MM.1S (cell line): ENCODE measurements at regions not wholly inside any gene's neighbourhood (a gene's known extent, or its start where the extent isn't known, plus 50 kb on each side); places are given as distances from the start of the nearest gene placed in this dataset.
"Not testable (repeated sequence)": the region's sequence is repeated elsewhere in the genome, so short reads cannot be mapped to it uniquely, and the experiment has no call there.

ENCODE experiments used
- EZH2 ChIP-seq: fragments of 300-600 bp; sonication (generic); optimal IDR thresholded peaks from 2 replicates; pipeline ENCODE3; 2017; ENCODE audit warnings: low read depth, mild to moderate bottlenecking, antibody characterized with exemption, low read length, mixed read lengths
- TF ChIP-seq, protein P1 (sequence below): fragments of 300-600 bp; sonication (generic); IDR thresholded peaks from 2 replicates; pipeline ENCODE4 v1.5.1; 2016; ENCODE audit warnings: antibody characterized with exemption, low read length, mixed read lengths

DNA sequence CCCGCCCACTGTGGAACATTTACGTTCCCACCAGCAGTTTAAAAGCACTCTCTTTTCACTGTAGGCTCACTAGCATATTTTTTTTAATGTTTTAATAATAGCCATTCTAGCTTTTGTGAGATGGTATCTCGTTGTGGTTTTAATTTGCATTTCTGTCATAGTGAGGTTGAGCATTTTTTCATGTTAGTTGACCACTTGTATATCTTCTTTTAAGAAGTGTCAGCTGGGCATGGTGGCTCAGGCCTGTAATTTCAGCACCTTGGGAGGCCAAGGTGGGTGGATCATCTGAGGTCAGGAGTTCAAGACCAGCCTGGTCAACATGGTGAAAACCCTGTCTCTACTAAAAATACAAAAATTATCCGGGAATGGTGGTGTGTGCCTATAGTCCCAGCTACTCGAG is 781.7 kb upstream of the SLIT2 start:
- TF ChIP-seq, protein P1, sequence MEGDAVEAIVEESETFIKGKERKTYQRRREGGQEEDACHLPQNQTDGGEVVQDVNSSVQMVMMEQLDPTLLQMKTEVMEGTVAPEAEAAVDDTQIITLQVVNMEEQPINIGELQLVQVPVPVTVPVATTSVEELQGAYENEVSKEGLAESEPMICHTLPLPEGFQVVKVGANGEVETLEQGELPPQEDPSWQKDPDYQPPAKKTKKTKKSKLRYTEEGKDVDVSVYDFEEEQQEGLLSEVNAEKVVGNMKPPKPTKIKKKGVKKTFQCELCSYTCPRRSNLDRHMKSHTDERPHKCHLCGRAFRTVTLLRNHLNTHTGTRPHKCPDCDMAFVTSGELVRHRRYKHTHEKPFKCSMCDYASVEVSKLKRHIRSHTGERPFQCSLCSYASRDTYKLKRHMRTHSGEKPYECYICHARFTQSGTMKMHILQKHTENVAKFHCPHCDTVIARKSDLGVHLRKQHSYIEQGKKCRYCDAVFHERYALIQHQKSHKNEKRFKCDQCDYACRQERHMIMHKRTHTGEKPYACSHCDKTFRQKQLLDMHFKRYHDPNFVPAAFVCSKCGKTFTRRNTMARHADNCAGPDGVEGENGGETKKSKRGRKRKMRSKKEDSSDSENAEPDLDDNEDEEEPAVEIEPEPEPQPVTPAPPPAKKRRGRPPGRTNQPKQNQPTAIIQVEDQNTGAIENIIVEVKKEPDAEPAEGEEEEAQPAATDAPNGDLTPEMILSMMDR: not testable (repeated sequence)
- TF ChIP-seq EZH2: not testable (repeated sequence)
